ENCODE measurements at regions not wholly inside any gene's neighbourhood (a gene's known extent, or its start where the extent isn't known, plus 50 kb on each side); places are given as distances from the start of the nearest gene placed in this dataset.
"Not testable (repeated sequence)": the region's sequence is repeated elsewhere in the genome, so short reads cannot be mapped to it uniquely, and the experiment has no call there.

GRCh38 chr7:15049157-15049556 is 146.6 kb upstream of the DGKB start:
- no peak for DNase-seq

GRCh38 chr7:15046861-15047260 is 144.3 kb upstream of the DGKB start:
- DNase-seq, result no peak

- no peak for DNase-seq
These were observed 141.4 kb upstream of the DGKB start for GRCh38 chr7:15043931-15044330.

GRCh38 chr7:15042285-15043065 is 139.9 kb upstream of the DGKB start:
- no peak for DNase-seq

- no peak for DNase-seq
These were observed 138.7 kb upstream of the DGKB start for GRCh38 chr7:15041226-15041625.

- DNase-seq, result no peak
These were observed 133.3 kb upstream of the DGKB start for GRCh38 chr7:15035814-15036213.

- no peak for DNase-seq
These were observed 130.5 kb upstream of the DGKB start for GRCh38 chr7:15033039-15033438.

- DNase-seq, result no peak
These were observed 116.4 kb upstream of the DGKB start for GRCh38 chr7:15018981-15019380.

GRCh38 chr7:15016766-15017165 is 114.2 kb upstream of the DGKB start:
- DNase-seq, result no peak

GRCh38 chr7:15016315-15016667 is 113.7 kb upstream of the DGKB start:
- no peak for DNase-seq

- DNase-seq, result peak; percentile 77
These were observed 113.2 kb upstream of the DGKB start for GRCh38 chr7:15015545-15016314.

- no peak for DNase-seq
These were observed 109.6 kb upstream of the DGKB start for GRCh38 chr7:15012135-15012534.

- no peak for DNase-seq
These were observed 108.7 kb upstream of the DGKB start for GRCh38 chr7:15011289-15011688.

- no peak for DNase-seq
These were observed 105.0 kb upstream of the DGKB start for GRCh38 chr7:15007507-15007906.

- no peak for DNase-seq
These were observed 103.1 kb upstream of the DGKB start for GRCh38 chr7:15005672-15006071.

GRCh38 chr7:15000157-15000556 is 97.6 kb upstream of the DGKB start:
- DNase-seq, result no peak

- no peak for DNase-seq
These were observed 96.8 kb upstream of the DGKB start for GRCh38 chr7:14999331-14999730.

- no peak for DNase-seq
These were observed 93.2 kb upstream of the DGKB start for GRCh38 chr7:14995774-14996173.

GRCh38 chr7:14988941-14989340 is 86.4 kb upstream of the DGKB start:
- no peak for DNase-seq

GRCh38 chr7:14978687-14979086 is 76.1 kb upstream of the DGKB start:
- DNase-seq, result no peak

GRCh38 chr7:14974688-14975087 is 72.1 kb upstream of the DGKB start:
- no peak for DNase-seq

GRCh38 chr7:14973712-14974428 is 71.3 kb upstream of the DGKB start:
- DNase-seq, result no peak

GRCh38 chr7:14971678-14972077 is 69.1 kb upstream of the DGKB start:
- DNase-seq, result not testable (repeated sequence)

GRCh38 chr7:14967376-14967775 is 64.8 kb upstream of the DGKB start:
- DNase-seq, result not testable (repeated sequence)
